Retinal pigment epithelial cell (primary cell): ENCODE measurements at regions not wholly inside any gene's neighbourhood (a gene's known extent, or its start where the extent isn't known, plus 50 kb on each side); places are given as distances from the start of the nearest gene placed in this dataset.

ENCODE experiments used
- DNase-seq: peaks from one replicate; pipeline ENCODE4 v3.0.0-alpha.2; 2010; ENCODE audit warnings: low read depth
- H3K4me3 ChIP-seq: 2 replicates; pipeline ENCODE4 v1.5.1; 2011; ENCODE audit warnings: mild to moderate bottlenecking, low read length, control low read depth, moderate library complexity
- TF ChIP-seq, protein P1 (sequence below): conservative IDR thresholded peaks from 2 replicates; pipeline ENCODE4 v1.5.1; 2011; ENCODE audit warnings: low read depth, low read length, control low read depth, inconsistent platforms

DNA sequence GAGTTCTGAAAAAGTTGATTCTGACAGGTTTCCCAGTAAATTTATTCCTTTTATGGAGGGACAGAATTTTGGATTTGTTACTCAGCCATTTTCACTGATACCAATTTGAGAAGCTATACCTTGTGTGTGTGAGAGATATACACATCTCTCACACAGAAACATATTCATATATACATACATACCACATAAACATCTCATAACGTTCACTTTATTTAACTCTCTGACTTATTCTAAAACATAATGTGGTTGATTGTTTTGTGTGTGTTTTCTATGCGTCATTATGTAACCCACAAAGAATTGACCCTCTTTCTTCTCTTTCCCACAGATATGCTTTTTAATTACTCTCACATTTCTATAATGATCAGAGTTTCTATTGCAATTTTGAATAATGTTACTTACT, 570.8 kb upstream of the TLE4 start:
- TF ChIP-seq, protein P1, sequence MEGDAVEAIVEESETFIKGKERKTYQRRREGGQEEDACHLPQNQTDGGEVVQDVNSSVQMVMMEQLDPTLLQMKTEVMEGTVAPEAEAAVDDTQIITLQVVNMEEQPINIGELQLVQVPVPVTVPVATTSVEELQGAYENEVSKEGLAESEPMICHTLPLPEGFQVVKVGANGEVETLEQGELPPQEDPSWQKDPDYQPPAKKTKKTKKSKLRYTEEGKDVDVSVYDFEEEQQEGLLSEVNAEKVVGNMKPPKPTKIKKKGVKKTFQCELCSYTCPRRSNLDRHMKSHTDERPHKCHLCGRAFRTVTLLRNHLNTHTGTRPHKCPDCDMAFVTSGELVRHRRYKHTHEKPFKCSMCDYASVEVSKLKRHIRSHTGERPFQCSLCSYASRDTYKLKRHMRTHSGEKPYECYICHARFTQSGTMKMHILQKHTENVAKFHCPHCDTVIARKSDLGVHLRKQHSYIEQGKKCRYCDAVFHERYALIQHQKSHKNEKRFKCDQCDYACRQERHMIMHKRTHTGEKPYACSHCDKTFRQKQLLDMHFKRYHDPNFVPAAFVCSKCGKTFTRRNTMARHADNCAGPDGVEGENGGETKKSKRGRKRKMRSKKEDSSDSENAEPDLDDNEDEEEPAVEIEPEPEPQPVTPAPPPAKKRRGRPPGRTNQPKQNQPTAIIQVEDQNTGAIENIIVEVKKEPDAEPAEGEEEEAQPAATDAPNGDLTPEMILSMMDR, result no peak
- no peak for DNase-seq
- H3K4me3 ChIP-seq, result no peak overlapping the region

DNA sequence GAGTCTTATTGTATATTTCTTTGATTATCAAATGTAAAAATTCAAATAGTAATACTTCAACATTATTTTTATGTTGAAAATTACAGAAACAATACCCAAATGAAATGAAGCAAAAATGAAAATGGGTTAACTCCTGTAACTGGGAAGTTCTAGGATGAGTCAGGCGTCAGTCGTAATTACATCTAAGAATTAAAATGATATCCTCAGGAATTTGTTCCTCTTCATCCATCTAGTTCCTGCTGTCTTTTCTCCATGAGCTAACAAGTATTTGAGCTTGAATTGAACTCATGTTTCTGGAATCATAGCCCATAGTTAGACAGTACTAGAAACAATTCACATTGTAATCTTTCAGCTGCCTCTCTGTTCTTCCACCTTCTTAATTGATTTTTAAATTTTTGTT, 568.3 kb upstream of the TLE4 start:
- no peak overlapping the region for H3K4me3 ChIP-seq
- TF ChIP-seq, protein P1, result no peak
- no peak for DNase-seq

DNA sequence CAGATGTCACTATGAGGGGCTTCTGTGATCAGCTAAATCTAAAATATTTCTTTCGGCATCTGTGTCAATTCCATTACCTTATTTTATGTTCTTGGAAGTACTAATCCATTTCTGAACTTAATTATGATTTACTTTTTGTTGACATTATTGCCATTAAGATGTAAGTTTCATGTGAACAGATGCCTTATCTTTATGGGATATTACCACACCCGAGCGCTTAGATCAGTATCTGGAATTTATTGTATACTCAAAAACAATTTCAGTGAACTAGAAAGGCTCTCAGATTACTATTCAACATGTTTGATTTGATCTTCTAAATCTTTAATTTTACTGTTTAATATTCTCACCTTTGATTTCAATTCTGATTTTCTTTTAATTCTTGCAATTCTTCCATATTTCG, 567.7 kb upstream of the TLE4 start:
- TF ChIP-seq, protein P1, result no peak
- no peak for DNase-seq
- H3K4me3 ChIP-seq, result no peak overlapping the region

DNA sequence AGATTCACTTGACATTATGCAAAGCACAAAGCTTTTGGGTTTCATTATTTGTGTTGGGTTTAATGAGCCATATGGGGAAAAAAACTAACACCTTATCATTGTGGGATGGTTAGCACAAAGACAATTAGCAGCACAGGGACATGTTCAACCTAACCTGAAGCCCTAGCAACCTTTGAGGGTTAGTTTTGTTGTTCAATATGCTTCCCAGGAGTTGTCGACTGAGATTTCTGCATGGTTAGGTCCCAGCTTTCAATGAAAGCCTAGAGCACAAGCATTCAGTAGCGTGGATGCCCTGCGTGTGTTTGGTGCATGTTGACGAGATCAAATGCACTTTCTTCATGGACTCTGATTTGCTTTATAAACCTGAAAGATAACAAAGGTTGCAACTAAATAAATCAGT, 565.2 kb upstream of the TLE4 start:
- DNase-seq, result no peak
- no peak overlapping the region for H3K4me3 ChIP-seq
- TF ChIP-seq, protein P1, result no peak

DNA sequence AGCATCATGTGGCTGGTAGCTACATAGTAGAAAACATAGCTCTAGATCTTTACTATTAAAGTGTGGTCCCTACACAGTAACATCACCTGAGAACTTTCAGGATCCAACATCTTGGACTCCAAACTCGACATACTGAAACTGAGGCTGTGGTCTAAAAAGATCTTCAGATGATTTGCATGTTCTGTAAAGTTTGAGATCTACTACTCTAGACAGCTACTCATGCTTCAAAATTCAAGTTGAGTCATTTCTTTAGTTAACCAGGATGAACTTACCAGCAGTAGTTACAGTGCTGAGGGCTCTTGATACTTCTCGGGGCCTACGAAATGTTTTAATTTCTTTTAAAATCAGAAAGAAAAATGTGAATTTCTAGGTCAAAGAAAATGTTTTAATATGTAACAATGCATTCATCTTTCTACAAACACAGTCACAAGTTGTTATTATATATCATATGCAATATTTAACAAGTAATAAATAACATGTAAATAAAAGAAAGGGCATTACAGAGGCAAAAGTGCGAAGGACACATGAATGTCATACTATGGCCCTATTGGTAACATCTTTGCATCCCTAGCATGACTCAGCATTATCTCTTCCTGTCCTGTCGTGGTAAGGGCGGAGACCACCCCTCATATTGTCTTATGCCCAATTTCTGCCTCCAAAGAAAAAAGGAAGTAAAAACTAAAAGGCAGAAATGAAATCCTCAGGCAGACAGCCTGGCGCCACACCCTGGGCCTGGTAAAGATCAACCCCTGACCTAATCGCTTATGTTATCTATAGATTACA, 563.9 kb upstream of the TLE4 start:
- DNase-seq, result no peak
- TF ChIP-seq, protein P1, result no peak
- H3K4me3 ChIP-seq, result no peak overlapping the region

DNA sequence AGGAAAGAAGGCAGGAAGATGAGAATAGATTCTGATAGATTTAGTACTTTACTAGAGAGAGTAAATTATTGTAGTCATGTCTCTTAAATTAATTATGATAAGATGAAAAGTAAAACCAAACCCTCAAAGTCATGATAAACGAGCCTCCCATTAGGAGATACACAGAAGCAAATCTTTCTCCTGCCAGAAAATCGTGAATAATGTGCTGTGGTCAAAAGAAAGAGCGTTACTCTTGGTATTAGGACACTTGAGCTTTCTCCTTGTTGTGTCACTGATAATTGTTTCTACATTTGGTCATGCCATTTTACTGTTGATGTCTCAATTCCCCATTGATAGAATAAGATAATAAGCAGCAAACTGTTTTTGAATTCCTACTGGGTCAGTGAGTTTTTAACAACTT, 562.8 kb upstream of the TLE4 start:
- no peak overlapping the region for H3K4me3 ChIP-seq
- DNase-seq, result no peak
- TF ChIP-seq, protein P1, result no peak

DNA sequence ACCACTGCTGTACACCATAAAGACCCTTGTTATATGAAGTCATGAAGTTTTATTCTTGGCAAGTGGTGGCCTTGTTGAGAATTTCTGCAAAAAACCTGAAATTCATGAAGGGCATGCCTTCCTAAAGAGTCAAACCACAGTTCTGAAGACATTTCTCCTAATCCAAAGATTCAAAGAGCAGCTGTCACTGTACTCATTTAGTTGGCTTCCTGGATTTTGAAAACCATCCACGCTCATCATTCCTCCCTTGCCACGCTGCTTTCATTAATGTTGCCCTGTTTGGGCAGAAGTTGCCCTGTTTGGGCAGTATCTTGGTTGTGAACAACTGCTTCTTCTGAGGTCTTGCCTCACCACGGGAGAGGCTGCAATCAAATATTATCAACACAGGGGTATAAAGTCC, 560.3 kb upstream of the TLE4 start:
- no peak overlapping the region for H3K4me3 ChIP-seq
- no peak for DNase-seq
- TF ChIP-seq, protein P1, result no peak
